ENCODE measurements at regions not wholly inside any gene's neighbourhood (a gene's known extent, or its start where the extent isn't known, plus 50 kb on each side); places are given as distances from the start of the nearest gene placed in this dataset.

DNA sequence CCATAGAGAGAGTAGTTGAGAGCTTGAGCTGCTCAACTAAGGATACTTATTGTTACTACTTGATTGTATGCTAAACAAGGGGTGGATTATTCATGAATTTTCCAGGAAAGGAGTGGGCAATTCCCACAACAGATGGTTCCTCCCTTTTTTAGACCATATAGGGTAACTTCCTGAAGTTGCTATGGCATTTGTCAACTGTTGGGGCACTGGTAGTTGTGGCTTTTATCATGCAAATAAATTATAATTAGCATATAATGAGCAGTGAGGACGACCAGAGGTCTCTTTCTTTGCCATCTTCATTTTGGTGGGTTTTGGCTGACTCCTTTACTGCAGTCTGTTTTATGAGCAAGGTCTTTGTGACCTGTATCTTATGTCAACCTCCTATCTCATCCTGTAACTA, 1403.5 kb upstream of the PABPC4L start:
- TF ChIP-seq GATA1 (IDR thresholded peaks at IDR 0.05; ENCODE audit: low read depth, low read length) = no peak
- TF ChIP-seq POLR2A (IDR thresholded peaks at IDR 0.05; ENCODE audit: low read length) = no peak
- no peak for DNase-seq

DNA sequence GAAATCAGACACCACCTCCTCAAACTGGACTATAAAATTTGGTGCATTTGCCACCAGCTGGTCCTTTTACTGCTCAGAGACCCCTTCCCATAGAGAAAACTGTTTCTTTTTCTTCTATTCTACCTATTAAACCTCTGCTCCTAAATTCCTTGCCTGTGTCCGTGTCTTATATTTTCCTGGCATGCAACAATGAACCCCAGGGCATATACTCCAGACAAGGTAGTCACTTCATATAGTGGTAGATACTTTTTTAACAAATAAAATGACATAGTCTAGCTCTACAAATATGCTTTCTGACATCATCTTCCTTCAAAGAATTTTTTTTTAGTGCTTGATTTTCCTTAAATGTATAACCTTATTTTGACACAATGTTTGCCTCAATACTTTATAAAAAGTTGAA, 1402.9 kb upstream of the PABPC4L start:
- no peak for DNase-seq
- TF ChIP-seq GATA1 (IDR thresholded peaks at IDR 0.05; ENCODE audit: low read depth, low read length) (no peak), POLR2A (IDR thresholded peaks at IDR 0.05; ENCODE audit: low read length) (no peak)

DNA sequence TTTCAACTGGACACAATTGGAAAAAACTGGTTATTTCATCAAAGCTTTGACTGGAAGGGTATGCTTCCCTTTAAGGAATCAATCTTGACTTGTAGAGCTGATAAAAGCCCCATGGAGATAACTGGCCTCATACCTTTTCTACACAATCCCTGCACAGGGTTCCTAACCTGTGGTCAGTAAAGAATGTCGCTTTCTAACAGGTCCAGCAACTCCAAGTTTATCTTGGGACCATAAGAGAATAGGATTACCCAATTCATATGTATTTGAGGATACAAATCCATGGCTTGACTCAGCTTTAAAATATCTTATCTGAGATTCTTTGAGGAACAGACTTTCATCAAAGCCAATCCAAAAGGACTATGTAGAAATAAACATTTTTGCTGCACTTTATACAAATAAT, 1399.8 kb upstream of the PABPC4L start:
- DNase-seq = no peak
- no peak for TF ChIP-seq POLR2A (IDR thresholded peaks at IDR 0.05; ENCODE audit: low read length)
- TF ChIP-seq GATA1 (IDR thresholded peaks at IDR 0.05; ENCODE audit: low read depth, low read length) = no peak

DNA sequence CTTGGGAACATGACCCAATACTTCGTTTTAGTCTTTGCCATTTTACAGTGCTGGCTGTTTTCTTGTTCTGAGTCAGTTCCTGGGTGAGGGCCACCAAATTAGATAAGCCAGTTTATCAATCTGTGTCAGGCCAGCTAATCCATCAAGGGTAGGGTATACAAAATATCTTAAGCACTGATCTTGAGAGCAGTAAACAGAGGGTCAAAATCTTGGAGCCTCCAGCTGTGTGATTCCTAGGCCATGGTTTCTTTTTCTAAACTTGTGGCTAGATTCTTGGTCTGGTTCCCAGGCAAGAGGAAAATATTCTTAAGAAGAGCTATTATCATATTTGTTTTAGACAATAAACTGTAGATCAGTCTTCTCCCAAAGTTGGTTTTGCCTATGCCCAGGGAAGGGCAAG, 1396.6 kb upstream of the PABPC4L start:
- TF ChIP-seq GATA1 (IDR thresholded peaks at IDR 0.05; ENCODE audit: low read depth, low read length) = no peak

DNA sequence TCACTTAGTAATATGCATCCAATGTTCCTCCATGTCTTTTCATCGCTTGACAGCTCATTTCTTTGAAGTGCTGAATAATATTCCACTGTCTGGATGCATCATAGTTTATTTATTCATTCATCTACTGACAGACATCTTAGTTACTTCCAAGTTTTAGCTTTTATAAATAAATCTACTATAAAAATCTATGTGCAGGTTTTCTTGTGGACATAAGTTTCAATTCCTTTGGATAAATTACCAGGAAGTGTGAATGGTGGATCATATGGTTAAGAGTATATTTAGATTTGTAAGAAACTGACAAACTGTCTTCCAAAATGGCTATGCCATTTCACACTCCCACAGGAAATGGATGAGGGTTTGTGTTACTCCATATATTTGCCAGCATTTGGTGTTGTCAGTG, 1392.9 kb upstream of the PABPC4L start:
- TF ChIP-seq GATA1 (IDR thresholded peaks at IDR 0.05; ENCODE audit: low read depth, low read length) = no peak
- no peak for TF ChIP-seq POLR2A (IDR thresholded peaks at IDR 0.05; ENCODE audit: low read length)
- DNase-seq = no peak

More for the DNA sequence above, 1396.6 kb upstream of the PABPC4L start:
- DNase-seq = no peak

DNA sequence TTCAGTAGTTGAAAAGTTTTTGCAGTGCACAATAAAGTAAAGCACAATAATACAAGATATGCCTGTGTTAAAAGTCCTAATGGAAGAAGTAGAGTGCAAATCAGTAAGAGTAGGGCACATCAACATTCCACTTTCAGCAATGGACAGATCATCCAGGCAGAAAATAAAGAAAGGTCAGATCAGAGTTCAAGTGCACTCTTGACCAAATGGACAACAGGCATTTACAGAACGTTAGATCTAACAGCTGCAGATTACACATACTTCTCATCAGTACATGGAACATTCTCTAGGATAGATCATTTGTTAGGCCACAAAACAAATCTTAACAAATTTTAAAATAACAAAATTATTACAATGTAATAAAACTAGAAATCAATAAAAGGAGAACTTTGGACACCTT, 1373.5 kb upstream of the PABPC4L start:
- TF ChIP-seq POLR2A (IDR thresholded peaks at IDR 0.05; ENCODE audit: low read length) = no peak
- no peak for TF ChIP-seq GATA1 (IDR thresholded peaks at IDR 0.05; ENCODE audit: low read depth, low read length)
- no peak for DNase-seq

DNA sequence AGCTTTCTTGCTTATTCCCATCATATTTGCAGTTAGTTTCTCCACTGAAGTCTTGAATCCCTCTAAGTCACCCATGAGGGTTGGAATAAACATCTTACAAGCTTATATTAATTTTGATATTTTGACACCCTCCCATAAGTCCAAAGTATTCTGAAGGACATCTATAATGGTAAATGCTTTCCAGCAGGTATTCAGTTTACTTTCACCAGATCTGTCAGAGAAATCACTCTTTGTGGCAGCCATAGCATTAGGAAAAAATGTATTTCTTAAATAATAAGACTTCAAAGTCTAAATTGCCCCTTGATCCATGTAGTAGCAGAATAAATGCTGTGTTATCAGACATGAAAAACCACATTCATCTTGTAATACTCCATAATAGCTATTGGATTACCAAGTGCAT, 1371.7 kb upstream of the PABPC4L start:
- TF ChIP-seq POLR2A (IDR thresholded peaks at IDR 0.05; ENCODE audit: low read length) (no peak), GATA1 (IDR thresholded peaks at IDR 0.05; ENCODE audit: low read depth, low read length) (no peak)
- no peak for DNase-seq

DNA sequence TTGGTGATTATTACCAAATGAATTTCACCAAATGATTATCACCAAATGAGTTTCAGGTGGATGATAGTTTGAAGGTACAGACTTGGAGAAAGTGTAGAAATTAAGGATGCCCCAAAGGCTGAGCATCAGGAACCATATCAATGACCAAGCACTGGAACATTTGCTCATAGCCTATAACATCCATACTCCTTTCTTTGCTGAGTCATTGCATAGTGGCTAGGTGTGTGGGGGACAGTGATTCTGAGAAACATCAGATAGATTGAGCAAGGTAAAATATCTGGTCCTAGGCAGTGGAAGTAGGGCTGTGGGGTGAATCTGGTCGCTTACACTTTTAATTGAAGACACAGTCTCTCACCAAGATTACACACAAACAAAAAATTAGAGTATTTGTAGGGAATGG, 1362.5 kb upstream of the PABPC4L start:
- DNase-seq = no peak
- TF ChIP-seq POLR2A (IDR thresholded peaks at IDR 0.05; ENCODE audit: low read length) (no peak), GATA1 (IDR thresholded peaks at IDR 0.05; ENCODE audit: low read depth, low read length) (no peak)

DNA sequence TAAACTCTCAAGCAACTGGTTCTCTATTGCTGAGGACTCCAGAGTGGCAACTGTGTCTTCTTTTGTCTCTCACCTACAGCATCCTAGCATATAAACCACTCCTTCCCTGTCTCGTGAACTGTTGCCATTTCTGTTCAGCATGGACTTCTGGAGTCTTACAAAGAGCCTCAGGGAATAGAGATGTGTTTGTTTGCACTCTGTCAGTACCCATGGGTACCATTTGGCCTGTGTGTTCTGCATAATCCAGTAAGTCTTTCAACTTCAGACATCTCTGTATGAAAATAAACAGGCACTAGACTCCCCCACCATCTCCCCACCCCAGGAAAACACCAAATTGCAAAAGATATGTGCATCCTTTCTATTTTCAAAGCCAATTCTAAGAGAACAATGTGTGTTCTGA, 1351.6 kb upstream of the PABPC4L start:
- no peak for DNase-seq
- no peak for TF ChIP-seq POLR2A (IDR thresholded peaks at IDR 0.05; ENCODE audit: low read length)
- no peak for TF ChIP-seq GATA1 (IDR thresholded peaks at IDR 0.05; ENCODE audit: low read depth, low read length)

DNA sequence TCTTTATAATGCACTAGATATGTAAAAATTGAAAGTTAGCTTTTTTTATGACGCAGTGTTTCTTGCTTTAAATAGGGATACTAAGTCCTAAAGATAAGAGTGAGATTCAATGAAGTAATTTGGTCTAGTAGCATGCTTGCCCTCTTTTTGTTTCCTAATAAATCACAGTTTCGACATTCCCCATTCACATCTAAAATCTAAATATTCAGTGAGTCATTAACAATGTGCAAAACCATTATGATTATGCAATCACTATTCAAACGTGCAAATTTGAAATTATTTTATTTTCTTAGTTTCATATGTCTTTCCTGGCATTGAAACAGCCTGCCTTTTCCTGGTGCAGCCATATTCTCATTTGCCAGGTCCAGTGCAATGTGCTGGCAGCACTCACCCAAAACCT, 1350.5 kb upstream of the PABPC4L start:
- DNase-seq = no peak
- no peak for TF ChIP-seq GATA1 (IDR thresholded peaks at IDR 0.05; ENCODE audit: low read depth, low read length)
- TF ChIP-seq POLR2A (IDR thresholded peaks at IDR 0.05; ENCODE audit: low read length) = no peak

DNA sequence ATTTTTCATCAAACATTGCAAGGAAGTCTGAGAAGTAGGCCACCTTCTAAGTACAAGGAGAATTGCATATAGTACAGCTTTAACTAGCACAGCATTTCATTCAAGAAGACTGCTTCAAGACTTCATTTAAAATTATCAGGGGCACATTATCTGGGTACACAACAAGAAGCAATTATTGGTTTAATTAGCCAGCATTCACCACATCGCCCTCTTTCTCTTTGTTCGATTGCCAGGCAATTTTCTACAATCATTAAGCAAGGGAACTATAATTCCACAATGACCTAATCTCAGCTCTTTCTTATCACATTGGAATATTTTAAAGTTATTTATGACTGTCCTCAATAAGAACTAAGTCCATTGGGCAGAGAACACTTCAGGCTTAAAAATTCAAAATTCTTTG, 1347.1 kb upstream of the PABPC4L start:
- DNase-seq = no peak
- TF ChIP-seq POLR2A (IDR thresholded peaks at IDR 0.05; ENCODE audit: low read length) (no peak), GATA1 (IDR thresholded peaks at IDR 0.05; ENCODE audit: low read depth, low read length) (no peak)

DNA sequence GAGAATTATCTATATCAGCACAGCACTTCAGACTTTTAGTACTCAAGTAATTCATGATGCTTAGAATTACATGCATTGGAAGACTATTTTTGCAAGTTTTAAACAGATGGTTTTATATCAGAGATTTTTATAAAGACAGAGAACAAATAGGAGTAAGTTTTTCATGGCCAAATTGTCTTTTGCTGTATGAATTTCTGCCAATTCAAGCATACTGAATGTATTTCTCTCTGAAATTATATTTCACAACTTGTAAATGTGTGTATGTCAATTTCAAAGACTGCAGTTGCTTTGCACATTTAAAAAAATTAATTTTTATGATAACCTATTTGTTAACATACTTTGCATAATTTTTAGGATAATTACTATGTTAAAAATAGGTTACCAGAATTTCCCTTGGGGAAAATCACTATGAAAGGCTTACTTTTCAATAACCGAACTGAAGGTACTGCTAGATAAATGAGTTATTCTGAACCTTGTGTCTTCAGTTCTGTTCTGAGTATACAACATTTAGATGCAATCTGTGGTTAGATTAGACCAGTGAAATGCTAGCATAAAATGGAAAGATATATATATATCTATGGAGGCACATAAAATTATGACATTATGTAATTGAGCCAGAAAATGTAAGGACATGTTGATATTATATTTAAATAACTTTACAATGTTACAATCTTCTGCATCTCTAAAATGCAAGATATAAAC, 1344.2 kb upstream of the PABPC4L start:
- TF ChIP-seq GATA1 (IDR thresholded peaks at IDR 0.05; ENCODE audit: low read depth, low read length) (no peak), POLR2A (IDR thresholded peaks at IDR 0.05; ENCODE audit: low read length) (no peak)
- no peak for DNase-seq

DNA sequence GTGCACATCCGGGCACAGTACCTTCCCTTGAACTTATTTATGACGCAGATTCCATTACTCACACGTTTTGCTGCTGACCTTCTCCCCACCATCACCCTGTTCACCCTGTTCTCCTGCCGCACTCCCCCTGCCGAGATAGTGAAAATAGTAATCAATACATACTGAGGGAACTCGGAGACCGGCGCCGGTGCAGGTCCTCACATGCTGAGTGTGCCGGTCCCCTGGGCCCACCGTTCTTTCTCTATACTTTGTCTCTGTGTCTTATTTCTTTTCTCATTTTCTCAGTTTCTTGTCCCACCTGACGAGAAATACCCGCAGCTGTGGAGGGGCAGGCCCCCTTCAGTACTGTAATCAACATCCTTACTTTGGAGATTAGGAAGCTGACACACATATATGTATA, 1337.1 kb upstream of the PABPC4L start:
- TF ChIP-seq GATA1 (IDR thresholded peaks at IDR 0.05; ENCODE audit: low read depth, low read length) (no peak), POLR2A (IDR thresholded peaks at IDR 0.05; ENCODE audit: low read length) (no peak)

DNA sequence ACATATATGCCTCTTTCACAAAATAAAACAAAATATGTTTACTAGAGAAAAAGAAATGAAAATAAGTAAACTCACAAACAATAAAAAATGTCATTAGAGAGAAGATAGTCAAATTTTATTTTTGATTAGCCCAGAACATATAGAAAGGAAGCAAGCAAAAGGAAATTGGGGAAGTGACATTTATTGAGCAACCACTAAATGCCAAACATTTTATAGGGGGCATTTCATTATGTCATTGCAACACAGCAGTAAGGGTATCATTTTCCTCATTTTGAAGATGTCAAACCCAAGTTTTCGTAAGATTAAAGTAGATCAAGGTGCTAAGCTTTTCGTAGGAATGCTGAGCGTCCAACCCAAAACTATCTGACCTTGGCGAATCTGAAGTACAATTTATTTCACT, 1331.5 kb upstream of the PABPC4L start:
- TF ChIP-seq POLR2A (IDR thresholded peaks at IDR 0.05; ENCODE audit: low read length) = no peak
- no peak for TF ChIP-seq GATA1 (IDR thresholded peaks at IDR 0.05; ENCODE audit: low read depth, low read length)

More for the DNA sequence above, 1337.1 kb upstream of the PABPC4L start:
- no peak for DNase-seq

DNA sequence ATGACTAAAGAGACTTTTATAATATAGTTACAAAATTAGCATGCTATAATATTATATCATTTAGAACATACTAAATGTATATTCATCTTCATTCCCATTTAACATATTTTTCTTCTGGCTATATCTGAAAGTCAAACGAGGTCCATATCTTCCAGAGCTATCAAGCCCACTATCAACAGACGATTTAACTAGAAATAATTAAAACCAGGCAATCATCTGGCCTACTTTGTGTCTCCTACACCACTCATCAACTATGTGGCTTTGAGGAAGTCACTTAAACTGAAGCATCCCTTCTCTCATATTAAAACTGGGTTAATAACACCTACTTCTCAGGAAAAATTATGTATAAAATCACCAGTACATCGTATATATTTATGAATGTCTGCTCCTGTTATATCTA, 1330.5 kb upstream of the PABPC4L start:
- DNase-seq = no peak
- TF ChIP-seq GATA1 (IDR thresholded peaks at IDR 0.05; ENCODE audit: low read depth, low read length) (no peak), POLR2A (IDR thresholded peaks at IDR 0.05; ENCODE audit: low read length) (no peak)

More for the DNA sequence above, 1331.5 kb upstream of the PABPC4L start:
- DNase-seq = no peak

DNA sequence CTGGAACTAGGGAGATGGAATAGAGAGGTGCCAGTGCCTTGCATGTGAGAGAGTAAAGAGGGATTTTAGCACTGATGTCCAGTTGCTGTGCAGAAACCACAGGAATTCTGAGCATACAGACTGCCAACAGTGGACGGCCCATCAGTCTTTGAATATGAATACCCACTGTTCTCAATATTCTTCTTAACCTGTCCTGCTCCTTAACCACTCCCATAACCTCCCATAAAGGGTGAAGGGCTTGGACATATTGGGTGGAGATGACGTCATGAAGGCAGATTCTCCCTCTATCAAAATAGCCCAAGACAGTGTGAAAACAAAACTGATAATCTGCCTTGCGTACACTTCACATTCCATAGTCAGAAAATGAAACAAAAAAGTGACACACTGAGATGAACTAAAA, 1313.7 kb upstream of the PABPC4L start:
- DNase-seq = no peak
- no peak for TF ChIP-seq POLR2A (IDR thresholded peaks at IDR 0.05; ENCODE audit: low read length)
- no peak for TF ChIP-seq GATA1 (IDR thresholded peaks at IDR 0.05; ENCODE audit: low read depth, low read length)
